ENCODE measurements at regions not wholly inside any gene's neighbourhood (a gene's known extent, or its start where the extent isn't known, plus 50 kb on each side); places are given as distances from the start of the nearest gene placed in this dataset.

DNA sequence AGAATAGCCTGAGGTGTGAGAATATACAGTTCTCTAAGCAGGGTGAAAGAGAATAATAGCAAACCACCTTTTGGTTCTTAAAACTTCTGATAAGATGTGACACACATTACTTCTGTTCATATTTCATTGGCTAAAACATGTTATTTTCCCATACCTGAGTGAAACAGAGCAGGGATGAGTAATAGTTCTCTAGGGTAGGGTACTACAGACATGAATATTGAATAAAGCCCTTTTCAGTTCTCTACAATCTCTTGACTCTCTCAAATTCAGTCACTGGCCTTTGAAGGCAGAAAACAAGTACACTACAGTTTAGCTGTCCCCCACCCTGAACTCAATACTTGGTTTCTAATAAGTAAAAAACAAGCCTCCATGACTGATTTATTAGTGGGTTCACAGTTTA, 454.1 kb upstream of the MDGA2 start:
- TF ChIP-seq CTCF (IDR thresholded peaks at IDR 0.05; ENCODE audit: low read depth, low read length) (no peak), POLR2A (IDR thresholded peaks at IDR 0.05; ENCODE audit: extremely low read depth, insufficient read length) (no peak)
